Keratinocyte (primary cell): ENCODE measurements at regions not wholly inside any gene's neighbourhood (a gene's known extent, or its start where the extent isn't known, plus 50 kb on each side); places are given as distances from the start of the nearest gene placed in this dataset.

ENCODE experiments used
- DNase-seq: peaks from one replicate; pipeline ENCODE4 v3.0.0-alpha.2; 2011; ENCODE audit warnings: low read depth, missing footprints, low spot score
- FAIRE-seq: peaks from 2 replicates; lab custom pipeline; 2011; peaks lifted over from hg19 to GRCh38; lab: Jason Lieb, UNC
- H2AFZ ChIP-seq: 2 replicates; pipeline ENCODE4 v1.6.0; 2012; ENCODE audit warnings: low read length, control low read depth, inconsistent platforms; ENCODE audit not compliant: control insufficient read depth
- H3K27ac ChIP-seq: 2 replicates; pipeline ENCODE4 v1.5.1; 2011; ENCODE audit warnings: low read length; ENCODE audit not compliant: control insufficient read depth, insufficient read depth
- H3K27me3 ChIP-seq: 3 replicates; pipeline ENCODE4 v1.6.0; 2011; ENCODE audit warnings: low read length; ENCODE audit not compliant: control insufficient read depth, insufficient read depth; ENCODE audit errors: extremely low read depth
- H3K36me3 ChIP-seq, 2 experiments: 2 replicates in 1 of 2; 3 replicates in 1 of 2; pipeline ENCODE4 v1.5.1; 2011; ENCODE audit warnings: low read length in 2 of 2, mild to moderate bottlenecking in 1 of 2; ENCODE audit not compliant: control insufficient read depth in 2 of 2, insufficient read depth in 2 of 2; ENCODE audit errors: extremely low read depth in 1 of 2
- H3K4me1 ChIP-seq: 3 replicates; pipeline ENCODE4 v1.5.1; 2011; ENCODE audit warnings: low read length; ENCODE audit not compliant: control insufficient read depth, insufficient read depth; ENCODE audit errors: extremely low read depth
- H3K4me2 ChIP-seq: 3 replicates; pipeline ENCODE4 v1.6.0; 2011; ENCODE audit warnings: low read depth, low read length; ENCODE audit not compliant: control insufficient read depth, insufficient read depth; ENCODE audit errors: extremely low read depth
- H3K4me3 ChIP-seq, 3 experiments: fragments of 200-600 bp in 1 of 3; sonication (generic) in 1 of 3; 2 replicates in 2 of 3; 3 replicates in 1 of 3; pipeline ENCODE4 v1.5.1; 2011 to 2016; ENCODE audit warnings: low read length in 3 of 3, mild to moderate bottlenecking in 3 of 3, control low read depth in 2 of 3, inconsistent platforms in 1 of 3, low read depth in 1 of 3, mixed read lengths in 1 of 3, mixed run types in 1 of 3, moderate library complexity in 1 of 3; ENCODE audit not compliant: control insufficient read depth in 2 of 3, insufficient read depth in 2 of 3; ENCODE audit errors: extremely low read depth in 1 of 3
- H3K79me2 ChIP-seq: 2 replicates; pipeline ENCODE4 v1.6.0; 2012; ENCODE audit warnings: low read length; ENCODE audit not compliant: control insufficient read depth, insufficient read depth
- H3K9ac ChIP-seq: 3 replicates; pipeline ENCODE4 v1.6.0; 2011; ENCODE audit warnings: low read length; ENCODE audit not compliant: control insufficient read depth, insufficient read depth; ENCODE audit errors: extremely low read depth
- H3K9me1 ChIP-seq: 3 replicates; pipeline ENCODE4 v1.6.0; 2011; ENCODE audit warnings: low read length; ENCODE audit not compliant: control insufficient read depth, insufficient read depth; ENCODE audit errors: extremely low read depth
- H3K9me3 ChIP-seq: 2 replicates; pipeline ENCODE4 v1.5.1; 2012; ENCODE audit warnings: low read depth, low read length; ENCODE audit not compliant: control insufficient read depth
- H4K20me1 ChIP-seq: 3 replicates; pipeline ENCODE4 v1.6.0; 2011; ENCODE audit warnings: low read length; ENCODE audit not compliant: control insufficient read depth, insufficient read depth; ENCODE audit errors: extremely low read depth
- CTCF ChIP-seq, 3 experiments: IDR thresholded peaks in 1 of 3; conservative IDR thresholded peaks in 1 of 3; optimal IDR thresholded peaks in 1 of 3; 2 replicates in 2 of 3; 3 replicates in 1 of 3; pipeline versions ENCODE3 to v1.5.1; 2011; ENCODE audit warnings: low read length in 3 of 3, mild to moderate bottlenecking in 3 of 3, moderate library complexity in 2 of 3, control low read depth in 1 of 3, inconsistent platforms in 1 of 3; ENCODE audit not compliant: insufficient read depth in 2 of 3; ENCODE audit errors: extremely low read depth in 1 of 3
- EZH2 ChIP-seq: IDR thresholded peaks from one replicate; pipeline ENCODE4 v1.6.1; 2012; ENCODE audit warnings: inconsistent platforms, mild to moderate bottlenecking, low read length, moderate library complexity
- dilution Hi-C: fragments of 300-500 bp; cut with MboI; formaldehyde crosslinking; loops from one replicate; pipeline ENCODE4 v1.7.0; 2020; ENCODE audit warnings: low sequenced_read_pairs; ENCODE audit not compliant: extremely low pct_ligation_motif_present

DNA sequence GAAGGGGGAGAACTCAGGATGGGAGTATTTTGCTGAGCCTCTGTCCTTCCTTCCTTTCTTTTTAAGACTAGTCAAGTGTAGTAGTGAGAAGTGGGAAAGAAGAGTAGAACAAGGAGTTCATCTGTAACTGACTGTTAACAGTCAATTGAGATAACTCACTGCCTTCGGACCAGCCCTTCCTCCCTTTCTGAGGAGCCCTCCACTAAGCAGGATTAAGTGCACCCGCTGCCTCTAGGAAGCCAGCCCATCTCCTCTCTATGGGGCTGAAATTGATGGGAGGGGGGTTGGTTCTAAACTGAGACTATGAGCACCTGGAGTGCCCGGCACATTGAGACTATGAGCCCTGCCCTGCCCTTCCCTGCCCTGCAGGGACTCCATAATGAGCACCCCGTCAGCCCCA is 72.7 kb upstream of the TINAGL1 start:
- DNase-seq: no peak
- Histone ChIP-seq H3K79me2 (no peaks in the 10 kb centered on the region), H3K4me3 (no peak overlapping the region), H3K36me3 (no peaks in the 10 kb centered on the region), H3K9me1 (no peaks in the 10 kb centered on the region), H4K20me1 (no peaks in the 10 kb centered on the region), H3K4me2 (no peak overlapping the region), H2AFZ (no peak overlapping the region), H3K27me3 (peaks cover 12% of the 10 kb centered on the region), H3K27ac (no peak overlapping the region), H3K9me3 (no peaks in the 10 kb centered on the region), H3K9ac (no peak overlapping the region), H3K4me1 (no peaks in the 10 kb centered on the region)
- dilution Hi-C loops: no loop called here
- no peak for FAIRE-seq
- TF ChIP-seq CTCF (optimal IDR thresholded peaks at IDR 0.05 in 1 of 3, IDR thresholded peaks at IDR 0.05 in 1 of 3, conservative IDR thresholded peaks at IDR 0.05 in 1 of 3; ENCODE audit: extremely low read depth in 1 of 3, insufficient read depth in 2 of 3, low read length in 3 of 3) (no peak), EZH2 (no peak)

- no peak overlapping the region for H3K27ac ChIP-seq
- dilution Hi-C loops: no loop called here
- H3K36me3 ChIP-seq: no peaks in the 10 kb centered on the region
- H3K9ac ChIP-seq: no peak overlapping the region
- no peak overlapping the region for H2AFZ ChIP-seq
- H3K9me3 ChIP-seq: no peaks in the 10 kb centered on the region
- FAIRE-seq (no peak), DNase-seq (no peak)
- H4K20me1 ChIP-seq: no peaks in the 10 kb centered on the region
- H3K4me1 ChIP-seq: no peaks in the 10 kb centered on the region
- H3K27me3 ChIP-seq: peaks cover 12% of the 10 kb centered on the region
- no peaks in the 10 kb centered on the region for H3K79me2 ChIP-seq
- H3K4me2 ChIP-seq: no peak overlapping the region
- no peak for TF ChIP-seq EZH2
- H3K4me3 ChIP-seq: no peak overlapping the region
- no peaks in the 10 kb centered on the region for H3K9me1 ChIP-seq
These were observed 72.3 kb upstream of the TINAGL1 start for GRCh38 chr1:31504001-31504400.

DNA sequence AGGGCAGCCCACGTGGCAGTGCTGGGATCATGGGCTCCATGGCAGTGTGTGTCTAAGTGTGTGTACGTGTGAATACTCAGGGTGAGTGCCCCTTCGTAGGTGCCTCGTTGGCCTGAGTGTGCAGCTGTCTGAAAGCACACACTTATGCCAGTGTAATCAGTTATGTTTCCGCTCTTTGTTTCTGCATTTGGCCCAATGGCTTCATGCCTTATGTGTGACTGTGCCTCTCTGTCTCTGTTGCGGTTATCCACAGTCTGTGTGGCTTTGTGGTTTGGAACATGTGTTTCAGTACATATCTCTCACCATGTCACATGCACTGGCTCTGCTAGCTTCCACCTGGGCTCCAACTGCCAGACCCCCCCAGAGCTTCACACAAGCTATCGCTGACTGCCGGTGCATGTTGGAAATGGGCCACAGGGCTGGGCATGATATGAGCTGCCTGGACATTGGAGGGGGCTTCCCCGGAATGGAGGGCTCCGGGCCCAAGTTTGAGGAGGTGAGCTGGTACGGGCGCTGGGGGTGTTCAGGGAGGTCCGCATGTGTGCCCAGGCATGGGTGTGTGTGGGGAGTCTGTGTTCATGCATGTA is 70.3 kb upstream of the TINAGL1 start:
- no peak overlapping the region for H3K4me3 ChIP-seq
- no peak for DNase-seq
- peaks cover 12% of the 10 kb centered on the region for H3K27me3 ChIP-seq
- no peak overlapping the region for H3K27ac ChIP-seq
- dilution Hi-C loops: no loop called here
- H3K9ac ChIP-seq: no peak overlapping the region
- no peaks in the 10 kb centered on the region for H3K36me3 ChIP-seq
- no peak for FAIRE-seq
- no peaks in the 10 kb centered on the region for H3K9me3 ChIP-seq
- no peaks in the 10 kb centered on the region for H3K9me1 ChIP-seq
- H3K4me2 ChIP-seq: no peak overlapping the region
- no peaks in the 10 kb centered on the region for H3K79me2 ChIP-seq
- H4K20me1 ChIP-seq: no peaks in the 10 kb centered on the region
- H2AFZ ChIP-seq: no peak overlapping the region
- H3K4me1 ChIP-seq: peaks cover under 1% of the 10 kb centered on the region
- TF ChIP-seq EZH2 (no peak), CTCF (optimal IDR thresholded peaks at IDR 0.05 in 1 of 3, IDR thresholded peaks at IDR 0.05 in 1 of 3, conservative IDR thresholded peaks at IDR 0.05 in 1 of 3; ENCODE audit: extremely low read depth in 1 of 3, insufficient read depth in 2 of 3, low read length in 3 of 3) (no peak)
